Panc1 (cell line): ENCODE measurements at regions not wholly inside any gene's neighbourhood (a gene's known extent, or its start where the extent isn't known, plus 50 kb on each side); places are given as distances from the start of the nearest gene placed in this dataset.

Experiments used
- ATAC-seq: fragments of 200-7000 bp; cut with Tn5 transposase; 2 replicates; pipeline ENCODE4 v1.9.1; 2020; ENCODE audit warnings: mild to moderate bottlenecking, moderate library complexity
- BruUV-seq: library from RNA; stranded (reverse); fragments of 400-500 nt; replicated peaks from 2 replicates; lab custom pipeline; 2021; lab: Mats Ljungman, UMichigan
- CTCF ChIA-PET: fragments of 300-600 bp; sonication (Branson Sonifier 250); formaldehyde crosslinking; loops from one replicate; lab custom pipeline; 2022; ENCODE audit warnings: antibody characterized with exemption; lab: Charles Lee
- POLR2A ChIA-PET: fragments of 300-600 bp; sonication (Branson Sonifier 250); formaldehyde crosslinking; loops from one replicate; lab custom pipeline; 2022; ENCODE audit warnings: antibody characterized with exemption; lab: Charles Lee
- DNase-seq: peaks from one replicate; pipeline ENCODE4 v3.0.0-alpha.2; 2010; ENCODE audit warnings: low read depth, low spot score
- H3K27ac ChIP-seq: 2 replicates; pipeline ENCODE4 v1.5.1; 2011; ENCODE audit warnings: mild to moderate bottlenecking, low read length, inconsistent platforms
- H3K27me3 ChIP-seq: fragments of 200-500 bp; sonication (Bioruptor generic); 2 replicates; pipeline ENCODE4 v1.6.0; 2014; ENCODE audit warnings: low read length, inconsistent platforms; ENCODE audit not compliant: control insufficient read depth, insufficient read depth
- H3K36me3 ChIP-seq: fragments of 200-500 bp; sonication (Bioruptor generic); 2 replicates; pipeline ENCODE4 v1.5.1; 2014; ENCODE audit warnings: inconsistent platforms, mild to moderate bottlenecking, low read length, moderate library complexity; ENCODE audit not compliant: control insufficient read depth, insufficient read depth
- H3K4me1 ChIP-seq: 2 replicates; pipeline ENCODE4 v1.5.1; 2011; ENCODE audit warnings: inconsistent platforms, mild to moderate bottlenecking, low read length, moderate library complexity; ENCODE audit not compliant: control insufficient read depth, insufficient read depth
- H3K4me3 ChIP-seq, 2 experiments: 2 replicates each; pipeline ENCODE4 v1.5.1; 2011 to 2012; ENCODE audit warnings: low read depth in 2 of 2, low read length in 2 of 2, mild to moderate bottlenecking in 2 of 2, inconsistent platforms in 1 of 2, moderate library complexity in 1 of 2
- H3K9me3 ChIP-seq: fragments of 200-500 bp; sonication (Bioruptor generic); 2 replicates; pipeline ENCODE4 v1.5.1; 2014; ENCODE audit warnings: low read depth, mild to moderate bottlenecking, inconsistent platforms, low read length, moderate library complexity; ENCODE audit not compliant: control insufficient read depth, insufficient read depth
- POLR2AphosphoS5 ChIP-seq: IDR thresholded peaks from 2 replicates; pipeline ENCODE4 v1.6.1; 2012; ENCODE audit warnings: mild to moderate bottlenecking, low read depth, low read length, moderate library complexity
- SIN3A ChIP-seq: IDR thresholded peaks from 2 replicates; pipeline ENCODE4 v1.6.1; 2012; ENCODE audit warnings: low read depth, mild to moderate bottlenecking, low read length, moderate library complexity, borderline replicate concordance; ENCODE audit not compliant: insufficient read depth
- TCF7L2 ChIP-seq: IDR thresholded peaks from 2 replicates; pipeline ENCODE4 v1.6.1; 2011; ENCODE audit warnings: mild to moderate bottlenecking, low read depth, low read length, inconsistent platforms
- in situ Hi-C: cut with HindIII; loops from 2 replicates; pipeline ENCODE4 v1.10.0; 2016; ENCODE audit warnings: low sequenced_read_pairs, low pct_unique_long_range_greater_than_20kb
- intact Hi-C: fragments of 100-400 bp; cut with micrococcal nuclease; formaldehyde crosslinking; loops from one replicate; pipeline ENCODE4 v1.10.0; 2022; ENCODE audit not compliant: unreplicated experiment
- TF ChIP-seq, protein P1 (sequence below): fragments of 450-650 bp; IDR thresholded peaks from 2 replicates; pipeline ENCODE4 v1.5.1; 2017; ENCODE audit warnings: mild to moderate bottlenecking
- TF ChIP-seq, protein P2 (sequence below), 2 experiments: IDR thresholded peaks; 2 replicates each; pipeline ENCODE4 v1.6.1; 2011 to 2012; ENCODE audit warnings: low read depth in 2 of 2, control low read depth in 1 of 2, low read length in 1 of 2, mild to moderate bottlenecking in 1 of 2, moderate library complexity in 1 of 2; ENCODE audit not compliant: insufficient read depth in 1 of 2

GRCh38 chr11:119974051-119974450 lies 163.9 kb downstream of the TRIM29 start:
- CTCF ChIA-PET: no interaction called here
- POLR2A ChIA-PET: no interaction called here
- TF ChIP-seq, protein P1, sequence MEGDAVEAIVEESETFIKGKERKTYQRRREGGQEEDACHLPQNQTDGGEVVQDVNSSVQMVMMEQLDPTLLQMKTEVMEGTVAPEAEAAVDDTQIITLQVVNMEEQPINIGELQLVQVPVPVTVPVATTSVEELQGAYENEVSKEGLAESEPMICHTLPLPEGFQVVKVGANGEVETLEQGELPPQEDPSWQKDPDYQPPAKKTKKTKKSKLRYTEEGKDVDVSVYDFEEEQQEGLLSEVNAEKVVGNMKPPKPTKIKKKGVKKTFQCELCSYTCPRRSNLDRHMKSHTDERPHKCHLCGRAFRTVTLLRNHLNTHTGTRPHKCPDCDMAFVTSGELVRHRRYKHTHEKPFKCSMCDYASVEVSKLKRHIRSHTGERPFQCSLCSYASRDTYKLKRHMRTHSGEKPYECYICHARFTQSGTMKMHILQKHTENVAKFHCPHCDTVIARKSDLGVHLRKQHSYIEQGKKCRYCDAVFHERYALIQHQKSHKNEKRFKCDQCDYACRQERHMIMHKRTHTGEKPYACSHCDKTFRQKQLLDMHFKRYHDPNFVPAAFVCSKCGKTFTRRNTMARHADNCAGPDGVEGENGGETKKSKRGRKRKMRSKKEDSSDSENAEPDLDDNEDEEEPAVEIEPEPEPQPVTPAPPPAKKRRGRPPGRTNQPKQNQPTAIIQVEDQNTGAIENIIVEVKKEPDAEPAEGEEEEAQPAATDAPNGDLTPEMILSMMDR: no peak
- TF ChIP-seq TCF7L2: no peak
- TF ChIP-seq SIN3A: no peak
- TF ChIP-seq POLR2AphosphoS5: no peak
- TF ChIP-seq, protein P2, sequence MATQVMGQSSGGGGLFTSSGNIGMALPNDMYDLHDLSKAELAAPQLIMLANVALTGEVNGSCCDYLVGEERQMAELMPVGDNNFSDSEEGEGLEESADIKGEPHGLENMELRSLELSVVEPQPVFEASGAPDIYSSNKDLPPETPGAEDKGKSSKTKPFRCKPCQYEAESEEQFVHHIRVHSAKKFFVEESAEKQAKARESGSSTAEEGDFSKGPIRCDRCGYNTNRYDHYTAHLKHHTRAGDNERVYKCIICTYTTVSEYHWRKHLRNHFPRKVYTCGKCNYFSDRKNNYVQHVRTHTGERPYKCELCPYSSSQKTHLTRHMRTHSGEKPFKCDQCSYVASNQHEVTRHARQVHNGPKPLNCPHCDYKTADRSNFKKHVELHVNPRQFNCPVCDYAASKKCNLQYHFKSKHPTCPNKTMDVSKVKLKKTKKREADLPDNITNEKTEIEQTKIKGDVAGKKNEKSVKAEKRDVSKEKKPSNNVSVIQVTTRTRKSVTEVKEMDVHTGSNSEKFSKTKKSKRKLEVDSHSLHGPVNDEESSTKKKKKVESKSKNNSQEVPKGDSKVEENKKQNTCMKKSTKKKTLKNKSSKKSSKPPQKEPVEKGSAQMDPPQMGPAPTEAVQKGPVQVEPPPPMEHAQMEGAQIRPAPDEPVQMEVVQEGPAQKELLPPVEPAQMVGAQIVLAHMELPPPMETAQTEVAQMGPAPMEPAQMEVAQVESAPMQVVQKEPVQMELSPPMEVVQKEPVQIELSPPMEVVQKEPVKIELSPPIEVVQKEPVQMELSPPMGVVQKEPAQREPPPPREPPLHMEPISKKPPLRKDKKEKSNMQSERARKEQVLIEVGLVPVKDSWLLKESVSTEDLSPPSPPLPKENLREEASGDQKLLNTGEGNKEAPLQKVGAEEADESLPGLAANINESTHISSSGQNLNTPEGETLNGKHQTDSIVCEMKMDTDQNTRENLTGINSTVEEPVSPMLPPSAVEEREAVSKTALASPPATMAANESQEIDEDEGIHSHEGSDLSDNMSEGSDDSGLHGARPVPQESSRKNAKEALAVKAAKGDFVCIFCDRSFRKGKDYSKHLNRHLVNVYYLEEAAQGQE (IDR thresholded peaks at IDR 0.05; ENCODE audit: insufficient read depth in 1 of 2, low read depth in 2 of 2, low read length in 1 of 2): no peak
- H3K27ac ChIP-seq: no peak overlapping the region
- no TSS peak for BruUV-seq
- intact Hi-C loops: no loop called here
- H3K9me3 ChIP-seq: no peaks in the 10 kb centered on the region
- H3K4me1 ChIP-seq: no peaks in the 10 kb centered on the region
- no peak for ATAC-seq
- no peak overlapping the region for H3K4me3 ChIP-seq
- no peaks in the 10 kb centered on the region for H3K36me3 ChIP-seq
- in situ Hi-C loops: no loop called here
- peaks cover 1% of the 10 kb centered on the region; the same call in 1 of the 2 replicates for H3K27me3 ChIP-seq
- no peak for DNase-seq

DNA sequence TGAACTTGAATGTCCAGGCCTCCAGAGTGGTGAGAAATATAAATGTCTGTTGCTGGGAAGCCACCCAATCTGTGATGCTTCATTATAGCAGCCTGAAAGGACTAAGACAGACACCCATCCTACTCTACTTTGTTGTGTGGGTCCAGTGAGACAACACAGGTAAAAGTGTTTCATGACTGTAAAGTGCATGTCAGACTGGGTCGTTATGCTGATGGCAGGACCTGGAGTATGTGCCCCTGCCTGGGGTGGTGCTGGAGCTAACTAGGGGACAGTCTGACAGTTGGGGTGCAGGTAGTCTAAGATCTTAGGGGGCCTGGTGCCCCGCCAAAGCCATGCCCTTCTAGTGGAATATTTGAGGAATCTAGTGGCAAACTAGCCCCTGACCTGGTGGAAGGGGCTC lies 165.6 kb downstream of the TRIM29 start:
- H3K36me3 ChIP-seq: no peaks in the 10 kb centered on the region
- H3K27ac ChIP-seq: no peak overlapping the region
- H3K4me1 ChIP-seq: no peaks in the 10 kb centered on the region
- DNase-seq (no peak), ATAC-seq (no peak)
- H3K27me3 ChIP-seq: no peaks in the 10 kb centered on the region; the same call in 1 of the 2 replicates
- BruUV-seq: no TSS peak
- intact Hi-C loops: no loop called here
- ChIA-PET POLR2A (no interaction called here), CTCF (no interaction called here)
- in situ Hi-C loops: no loop called here
- no peak overlapping the region for H3K4me3 ChIP-seq
- no peaks in the 10 kb centered on the region for H3K9me3 ChIP-seq
- no peak for TF ChIP-seq POLR2AphosphoS5

GRCh38 chr11:119970555-119971304 lies 167.2 kb downstream of the TRIM29 start:
- CTCF ChIA-PET: interaction anchor here (0.7 kb wide), 1 partner anchor 384 kb away, joined by 6 read pairs; no protein-coding TSS in a partner anchor
- in situ Hi-C loops (no loop called here), intact Hi-C loops (no loop called here)
- Histone ChIP-seq H3K9me3 (no peaks in the 10 kb centered on the region), H3K36me3 (no peaks in the 10 kb centered on the region), H3K4me1 (no peaks in the 10 kb centered on the region), H3K27ac (no peak overlapping the region), H3K4me3 (no peak overlapping the region), H3K27me3 (peaks cover 2% of the 10 kb centered on the region)
- BruUV-seq: no TSS peak
- TF ChIP-seq SIN3A (no peak), POLR2AphosphoS5 (no peak), TCF7L2 (no peak)
- TF ChIP-seq, protein P1: no peak
- TF ChIP-seq, protein P2 (IDR thresholded peaks at IDR 0.05; ENCODE audit: insufficient read depth in 1 of 2, low read depth in 2 of 2, low read length in 1 of 2): no peak
- no peak for DNase-seq
- POLR2A ChIA-PET: no interaction called here
- no peak for ATAC-seq
